T-helper 2 cell treated with Interferon-gamma antibody and Interleukin-4, amounts not matched to agents 5 μg/mL and 100 μg/mL, for 36 hours (primary cell): ENCODE measurements at regions not wholly inside any gene's neighbourhood (a gene's known extent, or its start where the extent isn't known, plus 50 kb on each side); places are given as distances from the start of the nearest gene placed in this dataset.

Experiments used
- DNase-seq: peaks from one replicate; pipeline ENCODE4 v3.0.0; 2021; ENCODE audit warnings: low spot score
- H3K27ac Mint-ChIP-seq: one replicate; pipeline ENCODE4 v1.8.0; 2021; ENCODE audit warnings: mild to moderate bottlenecking, mixed read lengths
- H3K27me3 Mint-ChIP-seq: one replicate; pipeline ENCODE4 v1.8.0; 2021; ENCODE audit warnings: low read depth, mixed read lengths
- H3K36me3 Mint-ChIP-seq: one replicate; pipeline ENCODE4 v1.8.0; 2021; ENCODE audit warnings: low read depth, mixed read lengths
- H3K4me1 Mint-ChIP-seq: one replicate; pipeline ENCODE4 v1.8.0; 2021; ENCODE audit warnings: low read depth, mixed read lengths
- H3K4me3 Mint-ChIP-seq: one replicate; pipeline ENCODE4 v1.8.0; 2022; ENCODE audit warnings: mild to moderate bottlenecking, moderate library complexity, mixed read lengths
- H3K9me3 Mint-ChIP-seq: one replicate; pipeline ENCODE4 v1.8.0; 2021; ENCODE audit warnings: mixed read lengths

DNA sequence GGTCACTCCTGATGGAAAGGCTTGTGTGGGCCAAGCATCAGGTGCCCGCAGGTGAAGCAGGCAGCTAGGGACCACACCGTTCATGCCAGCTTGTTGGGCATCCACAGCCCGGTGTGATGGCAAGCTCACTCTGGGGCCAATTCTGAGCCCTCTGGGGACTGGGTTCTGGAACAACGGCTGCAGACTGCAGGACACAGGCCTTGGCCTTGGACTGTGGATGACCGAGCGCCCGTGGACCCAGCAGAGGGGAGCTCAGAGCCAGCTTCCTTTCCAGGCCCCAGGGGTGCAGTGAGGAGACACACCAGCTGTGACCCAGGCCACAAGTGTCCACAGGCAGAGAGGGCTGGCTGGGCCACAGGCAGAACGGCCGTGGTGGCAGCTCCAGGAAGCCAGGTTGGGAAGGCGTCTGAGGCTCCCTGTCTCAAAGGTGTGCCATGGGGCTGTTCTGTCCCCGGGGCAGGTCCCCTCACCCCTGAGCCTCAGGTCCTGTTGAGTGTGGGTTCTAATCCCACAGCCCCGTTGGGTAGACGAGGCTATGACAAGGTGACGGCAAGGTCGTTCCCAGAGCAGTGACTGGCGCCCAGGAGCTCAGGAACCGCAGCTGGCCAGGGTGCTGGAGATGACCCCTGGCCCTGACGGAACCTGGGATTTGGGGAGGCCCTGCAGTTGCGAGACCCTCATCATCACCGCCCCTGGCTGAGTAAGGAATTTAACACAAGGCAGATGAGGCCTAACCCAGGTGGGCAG is 1079.4 kb downstream of the BRD1 start:
- Mint-ChIP-seq H3K36me3 (no peaks in the 10 kb centered on the region), H3K27me3 (no peaks in the 10 kb centered on the region), H3K4me3 (no peak overlapping the region), H3K4me1 (no peaks in the 10 kb centered on the region), H3K9me3 (no peaks in the 10 kb centered on the region), H3K27ac (no peak overlapping the region)
- DNase-seq, result no peak

DNA sequence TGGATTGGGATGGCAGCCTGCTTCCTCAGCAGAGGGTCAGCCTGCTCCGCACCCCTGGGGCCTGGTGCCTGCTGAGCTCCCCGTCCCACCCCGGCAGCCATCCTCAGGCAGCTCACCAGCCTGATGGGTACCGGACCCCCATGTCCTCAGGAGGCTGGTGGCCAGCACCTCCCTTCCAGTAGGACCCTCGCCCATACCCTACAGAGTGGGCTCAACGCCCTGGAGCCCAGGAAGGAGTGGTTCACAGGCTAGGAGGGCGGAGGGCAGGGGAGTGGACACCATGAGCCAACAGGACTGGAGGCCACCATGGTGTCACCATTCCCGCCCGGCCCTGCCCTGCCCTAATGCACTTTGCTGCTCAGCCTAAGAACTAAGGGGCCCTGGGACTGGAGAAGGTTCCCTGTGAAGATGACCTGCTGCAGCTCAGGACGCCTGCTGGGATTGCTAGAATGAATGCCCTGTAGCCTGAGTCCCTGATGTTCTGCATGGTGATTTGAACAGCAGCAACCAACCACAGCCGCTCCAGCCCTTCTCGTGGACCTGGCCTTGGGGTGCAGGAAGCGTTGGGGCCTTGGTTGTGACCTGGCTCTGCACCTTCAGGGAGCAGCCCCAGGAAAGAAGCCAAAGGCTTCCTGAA is 1080.8 kb downstream of the BRD1 start:
- DNase-seq, result peak; percentile 0
- H3K27ac Mint-ChIP-seq, result no peak overlapping the region
- H3K4me3 Mint-ChIP-seq, result no peak overlapping the region
- no peaks in the 10 kb centered on the region for H3K27me3 Mint-ChIP-seq
- H3K36me3 Mint-ChIP-seq, result no peaks in the 10 kb centered on the region
- H3K4me1 Mint-ChIP-seq, result no peaks in the 10 kb centered on the region
- H3K9me3 Mint-ChIP-seq, result no peaks in the 10 kb centered on the region

DNA sequence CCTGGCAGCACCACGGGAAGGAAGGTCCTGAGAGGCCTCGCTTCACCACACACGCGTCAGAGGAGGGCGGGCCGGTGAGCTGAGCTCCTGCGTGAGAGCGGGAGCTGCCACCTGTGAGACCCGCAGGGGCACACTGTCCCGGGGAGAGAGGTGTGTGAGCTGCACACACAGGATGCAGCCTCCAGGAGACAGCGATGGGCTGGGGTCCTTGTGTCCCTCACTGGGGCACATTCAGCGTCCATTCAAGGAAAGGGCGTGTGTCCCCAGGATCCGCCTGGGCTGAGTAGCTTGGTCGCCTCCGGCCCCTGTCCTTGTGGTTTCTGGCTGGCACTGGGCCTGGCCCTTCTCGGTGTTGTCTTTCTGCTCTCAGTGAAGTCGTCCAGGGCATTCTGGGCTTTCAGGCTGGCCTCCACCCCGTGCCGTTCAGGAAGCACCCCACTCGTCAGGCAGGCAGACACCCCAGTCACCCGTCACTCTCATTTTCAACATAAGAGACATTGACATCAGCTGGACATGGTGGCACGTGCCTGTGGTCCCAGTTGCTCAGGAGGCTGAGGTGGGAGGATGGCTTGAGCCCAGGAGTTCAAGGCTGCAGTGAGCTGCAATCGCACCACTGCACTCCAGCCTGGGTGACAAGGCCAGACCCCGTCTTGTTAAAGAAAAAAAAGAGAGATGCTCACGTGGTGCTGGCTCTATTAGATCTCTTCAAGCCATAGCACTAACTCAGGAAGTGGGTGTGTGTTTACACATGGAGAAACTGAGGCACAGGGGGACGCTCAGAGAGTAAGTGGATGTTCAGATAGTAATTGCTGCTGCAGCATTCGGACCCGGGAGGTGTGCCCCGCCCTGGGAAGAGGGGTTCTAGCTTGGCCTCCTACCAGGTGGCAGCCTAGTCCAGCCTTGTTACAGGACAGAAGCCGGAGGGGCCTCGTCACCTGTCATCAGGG is 1081.6 kb downstream of the BRD1 start:
- Mint-ChIP-seq H3K27me3 (no peaks in the 10 kb centered on the region), H3K27ac (no peak overlapping the region), H3K9me3 (no peaks in the 10 kb centered on the region), H3K4me1 (no peaks in the 10 kb centered on the region), H3K4me3 (no peak overlapping the region), H3K36me3 (no peaks in the 10 kb centered on the region)
- peak; percentile 2 for DNase-seq

DNA sequence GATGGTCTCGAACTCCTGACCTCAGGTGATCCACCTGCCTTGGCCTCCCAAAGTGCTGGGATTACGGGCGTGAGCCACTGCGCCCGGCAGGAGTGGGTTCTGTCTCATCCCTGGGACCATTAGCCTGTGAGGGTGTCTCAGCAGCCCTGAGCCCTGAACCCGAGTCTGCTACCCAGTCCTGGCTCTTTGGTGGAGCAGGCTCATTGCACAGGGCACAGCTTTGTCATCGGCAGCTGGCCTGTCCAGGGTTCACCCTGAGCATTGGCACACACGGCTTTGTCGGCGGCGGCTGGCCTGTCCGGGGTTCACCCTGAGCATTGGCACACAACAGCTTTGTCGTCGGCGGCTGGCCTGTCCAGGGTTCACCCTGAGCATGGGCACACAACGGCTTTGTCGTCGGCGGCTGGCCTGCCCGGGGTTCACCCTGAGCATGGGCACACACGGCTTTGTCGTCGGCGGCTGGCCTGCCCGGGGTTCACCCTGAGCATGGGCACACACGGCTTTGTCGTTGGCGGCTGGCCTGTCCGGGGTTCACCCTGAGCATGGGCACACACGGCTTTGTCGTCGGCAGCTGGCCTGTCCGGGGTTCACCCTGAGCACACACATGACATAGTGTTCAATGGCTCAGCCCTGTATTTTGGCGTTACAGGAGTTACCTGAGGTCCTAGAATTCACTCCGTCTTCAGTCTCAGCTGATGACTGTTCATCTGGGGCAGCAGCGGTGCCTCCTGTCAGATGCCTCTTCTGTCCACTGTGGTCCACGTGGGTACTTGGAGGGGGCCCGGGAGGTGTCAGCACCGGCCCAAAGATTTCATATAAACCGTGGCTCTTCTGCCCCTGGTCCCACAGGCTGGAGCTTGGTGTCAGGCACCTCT is 1082.5 kb downstream of the BRD1 start:
- H3K4me1 Mint-ChIP-seq, result no peaks in the 10 kb centered on the region
- no peak overlapping the region for H3K4me3 Mint-ChIP-seq
- H3K27me3 Mint-ChIP-seq, result no peaks in the 10 kb centered on the region
- no peak for DNase-seq
- no peak overlapping the region for H3K27ac Mint-ChIP-seq
- no peaks in the 10 kb centered on the region for H3K9me3 Mint-ChIP-seq
- no peaks in the 10 kb centered on the region for H3K36me3 Mint-ChIP-seq

DNA sequence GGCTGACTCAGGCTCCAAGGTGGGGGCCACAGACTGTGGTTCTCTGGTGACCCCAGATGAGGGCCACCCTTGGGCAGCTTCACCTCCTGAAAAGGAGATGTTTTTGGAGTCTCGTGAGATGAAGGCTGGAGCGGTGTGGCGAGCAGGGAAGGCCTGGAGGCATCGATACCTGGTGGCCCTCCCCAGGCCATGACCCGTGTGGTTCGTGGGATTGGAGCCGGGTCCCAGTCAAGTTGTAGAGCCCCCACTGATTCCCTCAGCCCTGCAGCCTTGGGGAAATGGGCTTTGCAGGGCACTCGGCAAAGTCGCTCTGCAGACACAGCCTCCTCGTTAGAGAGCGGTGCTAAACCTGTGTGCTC is 1083.4 kb downstream of the BRD1 start:
- no peaks in the 10 kb centered on the region for H3K9me3 Mint-ChIP-seq
- H3K27me3 Mint-ChIP-seq, result no peaks in the 10 kb centered on the region
- H3K27ac Mint-ChIP-seq, result no peak overlapping the region
- no peak overlapping the region for H3K4me3 Mint-ChIP-seq
- H3K36me3 Mint-ChIP-seq, result no peaks in the 10 kb centered on the region
- H3K4me1 Mint-ChIP-seq, result no peaks in the 10 kb centered on the region
- no peak for DNase-seq

DNA sequence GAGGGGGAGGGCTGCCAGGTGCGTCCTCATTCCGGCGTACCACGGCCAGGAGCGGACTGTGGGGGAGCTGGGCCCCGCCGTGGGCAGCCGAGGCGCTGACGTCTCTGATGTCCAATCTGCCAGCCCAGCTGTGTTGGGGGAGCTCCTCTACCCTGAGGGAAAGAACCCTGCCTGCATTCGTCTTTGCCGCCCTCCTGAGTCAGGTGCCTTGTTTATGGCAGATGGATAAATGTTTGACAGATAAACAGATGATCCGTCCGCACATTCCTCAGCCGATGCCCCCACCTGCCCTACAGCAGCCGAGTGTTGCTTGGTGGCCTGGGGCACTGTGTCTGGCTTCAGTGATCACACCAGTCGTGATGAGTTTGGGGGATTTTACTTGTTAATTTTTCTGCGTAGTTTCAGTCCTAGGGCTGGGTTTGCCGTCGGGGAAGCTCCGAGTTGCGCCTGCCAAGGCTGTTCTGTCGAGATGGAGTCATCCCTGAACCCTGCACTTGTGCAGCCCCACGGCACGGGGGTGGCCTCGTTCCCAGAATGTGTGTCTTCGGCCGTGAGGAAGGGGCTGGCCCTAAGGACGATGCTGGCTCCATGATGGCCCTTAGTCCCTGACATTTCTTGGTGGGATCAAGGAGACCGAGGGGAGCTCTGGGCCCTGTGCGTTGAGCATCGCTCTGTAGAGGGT is 1083.9 kb downstream of the BRD1 start:
- DNase-seq, result no peak
- H3K4me1 Mint-ChIP-seq, result no peaks in the 10 kb centered on the region
- H3K36me3 Mint-ChIP-seq, result no peaks in the 10 kb centered on the region
- H3K4me3 Mint-ChIP-seq, result no peak overlapping the region
- H3K9me3 Mint-ChIP-seq, result no peaks in the 10 kb centered on the region
- H3K27me3 Mint-ChIP-seq, result no peaks in the 10 kb centered on the region
- H3K27ac Mint-ChIP-seq, result no peak overlapping the region

GRCh38 chr22:48742556-48743343 is 1084.9 kb downstream of the BRD1 start:
- no peaks in the 10 kb centered on the region for H3K27me3 Mint-ChIP-seq
- H3K27ac Mint-ChIP-seq, result no peak overlapping the region
- H3K36me3 Mint-ChIP-seq, result no peaks in the 10 kb centered on the region
- no peak for DNase-seq
- no peak overlapping the region for H3K4me3 Mint-ChIP-seq
- H3K9me3 Mint-ChIP-seq, result no peaks in the 10 kb centered on the region
- no peaks in the 10 kb centered on the region for H3K4me1 Mint-ChIP-seq

DNA sequence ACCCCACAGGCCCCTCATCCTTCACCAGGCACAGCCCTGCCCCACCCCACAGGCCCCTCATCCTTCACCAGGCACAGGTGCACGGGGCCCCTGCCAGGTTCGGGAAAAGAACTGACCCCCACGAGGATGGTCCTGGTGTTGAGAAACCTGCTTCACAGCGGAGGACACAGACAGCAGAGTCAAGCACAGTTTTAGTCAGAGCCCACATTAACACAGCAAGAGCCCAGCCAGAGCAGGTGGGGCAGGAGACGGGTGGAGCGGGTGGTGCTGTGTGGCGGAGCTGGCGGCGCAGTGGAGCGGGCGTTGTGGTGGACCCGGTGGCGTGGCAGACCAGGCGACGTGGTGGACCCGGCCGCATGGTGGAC is 1085.5 kb downstream of the BRD1 start:
- H3K9me3 Mint-ChIP-seq, result no peaks in the 10 kb centered on the region
- H3K4me3 Mint-ChIP-seq, result no peak overlapping the region
- no peaks in the 10 kb centered on the region for H3K36me3 Mint-ChIP-seq
- H3K27me3 Mint-ChIP-seq, result no peaks in the 10 kb centered on the region
- DNase-seq, result no peak
- no peak overlapping the region for H3K27ac Mint-ChIP-seq
- no peaks in the 10 kb centered on the region for H3K4me1 Mint-ChIP-seq

- Mint-ChIP-seq H3K4me3 (no peak overlapping the region), H3K4me1 (no peaks in the 10 kb centered on the region), H3K36me3 (no peaks in the 10 kb centered on the region), H3K9me3 (no peaks in the 10 kb centered on the region), H3K27me3 (no peaks in the 10 kb centered on the region), H3K27ac (no peak overlapping the region)
- DNase-seq, result no peak
Observed at GRCh38 chr22:48741540-48741939, 1086.1 kb downstream of the BRD1 start.

DNA sequence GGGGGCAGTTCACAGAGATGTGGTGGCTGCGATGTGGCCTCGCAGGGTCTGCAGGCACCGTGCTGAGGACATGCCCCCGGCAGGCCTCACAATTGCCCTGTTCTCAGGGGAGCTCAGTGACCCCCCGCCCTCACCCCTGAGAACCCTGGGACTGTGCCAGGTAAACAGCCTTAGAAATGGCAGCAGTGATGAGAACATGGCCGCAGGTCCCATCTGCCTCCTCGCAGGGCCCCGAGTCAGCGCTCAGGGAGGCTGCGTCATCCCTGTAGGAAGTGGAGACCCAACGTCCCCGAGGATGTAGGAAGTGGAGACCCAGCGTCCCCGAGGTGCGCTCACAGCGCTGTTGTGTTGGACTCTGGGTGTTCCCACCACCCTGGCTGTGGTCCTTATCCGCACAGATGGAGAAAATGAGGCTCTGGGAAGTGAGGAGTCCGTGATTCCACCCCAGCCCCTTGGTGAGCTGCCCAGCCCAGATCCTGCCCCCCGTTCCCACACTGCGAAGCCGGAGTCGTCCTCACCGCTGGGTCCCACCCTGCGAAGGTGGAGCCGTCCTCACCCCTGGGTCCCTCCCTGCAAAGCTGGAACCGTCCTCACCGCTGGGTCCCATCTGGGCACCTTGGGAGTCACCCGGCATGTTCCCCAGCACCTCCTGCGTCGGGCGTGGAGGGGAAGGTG is 1086.8 kb downstream of the BRD1 start:
- H3K27ac Mint-ChIP-seq, result no peak overlapping the region
- H3K9me3 Mint-ChIP-seq, result no peaks in the 10 kb centered on the region
- no peak overlapping the region for H3K4me3 Mint-ChIP-seq
- no peak for DNase-seq
- H3K4me1 Mint-ChIP-seq, result no peaks in the 10 kb centered on the region
- no peaks in the 10 kb centered on the region for H3K36me3 Mint-ChIP-seq
- H3K27me3 Mint-ChIP-seq, result no peaks in the 10 kb centered on the region

DNA sequence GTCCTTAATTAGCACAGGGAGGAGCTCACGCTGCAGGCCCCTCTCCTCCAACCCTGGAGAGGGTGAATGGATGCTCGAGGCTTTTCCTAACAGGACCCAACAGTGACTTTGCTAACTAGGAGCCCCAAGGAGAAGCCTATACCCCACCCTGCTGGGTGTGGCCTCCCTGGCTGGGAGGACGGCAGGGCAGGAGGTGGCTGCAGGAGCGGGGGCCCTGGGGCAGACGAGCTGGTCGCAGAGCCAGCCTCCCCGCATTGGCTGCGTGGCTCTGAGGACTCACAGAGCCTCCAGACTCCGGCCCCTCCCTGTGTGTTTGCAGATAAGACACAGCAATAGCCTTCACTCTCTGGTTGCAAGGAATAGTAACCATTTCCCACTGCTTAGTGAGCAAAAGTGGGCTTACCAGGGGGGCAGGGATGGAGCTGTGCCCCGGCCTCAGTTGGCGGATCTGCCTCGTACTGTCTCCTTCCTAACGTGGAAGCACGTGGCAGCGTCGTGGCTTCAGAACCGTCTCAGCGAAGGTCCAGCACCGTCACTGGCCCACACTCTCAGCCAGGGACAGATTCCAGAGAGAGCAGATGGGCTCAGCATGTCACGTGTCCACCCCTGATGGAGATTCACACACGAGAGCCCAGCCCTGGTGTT is 1087.5 kb downstream of the BRD1 start:
- H3K9me3 Mint-ChIP-seq, result no peaks in the 10 kb centered on the region
- H3K4me3 Mint-ChIP-seq, result no peak overlapping the region
- H3K27ac Mint-ChIP-seq, result no peak overlapping the region
- DNase-seq, result no peak
- no peaks in the 10 kb centered on the region for H3K36me3 Mint-ChIP-seq
- H3K4me1 Mint-ChIP-seq, result no peaks in the 10 kb centered on the region
- no peaks in the 10 kb centered on the region for H3K27me3 Mint-ChIP-seq
